ENCODE measurements at regions not wholly inside any gene's neighbourhood (a gene's known extent, or its start where the extent isn't known, plus 50 kb on each side); places are given as distances from the start of the nearest gene placed in this dataset.

GRCh38 chr13:71115301-71115700 lies 751.7 kb downstream of the DACH1 start:
- H3K36me3 ChIP-seq (ENCODE audit: insufficient read depth, low read length), result no peaks in the 10 kb centered on the region
- H3K27me3 ChIP-seq (ENCODE audit: insufficient read depth, low read depth, low read length), result no peaks in the 10 kb centered on the region
- no peak overlapping the region for H2AFZ ChIP-seq (ENCODE audit: low read depth, low read length)
- no peak for TF ChIP-seq REST (IDR thresholded peaks at IDR 0.05; ENCODE audit: borderline replicate concordance)
- TF ChIP-seq EP300 (conservative IDR thresholded peaks at IDR 0.05; ENCODE audit: poor library complexity, severe bottlenecking), result no peak
- TF ChIP-seq MXI1 (conservative IDR thresholded peaks at IDR 0.05; ENCODE audit: poor library complexity, severe bottlenecking), result no peak
- no peak for TF ChIP-seq POLR2AphosphoS5 (IDR thresholded peaks at IDR 0.05)
- TF ChIP-seq TAF1 (IDR thresholded peaks at IDR 0.05; ENCODE audit: low read depth), result no peak
- TF ChIP-seq SMC3 (conservative IDR thresholded peaks at IDR 0.05; ENCODE audit: poor library complexity), result no peak
- no peak for TF ChIP-seq RAD21 (conservative IDR thresholded peaks at IDR 0.05)
- no peak for TF ChIP-seq CTCF (IDR thresholded peaks at IDR 0.05; ENCODE audit: poor library complexity, severe bottlenecking)
- TF ChIP-seq EZH2 (IDR thresholded peaks at IDR 0.05; ENCODE audit: borderline replicate concordance, insufficient read depth, low read length, poor library complexity, severe bottlenecking), result no peak
- H4K20me1 ChIP-seq (ENCODE audit: insufficient read depth), result no peaks in the 10 kb centered on the region
- H3K4me2 ChIP-seq (ENCODE audit: low read length), result no peak overlapping the region
- H3F3A ChIP-seq (ENCODE audit: insufficient read depth, low read length, poor library complexity, severe bottlenecking), result no peaks in the 10 kb centered on the region
- no peak overlapping the region for H3K9ac ChIP-seq (ENCODE audit: low read length)
- no peaks in the 10 kb centered on the region for H3K79me2 ChIP-seq (replicated peaks; ENCODE audit: insufficient read depth, low read length)
- H3K27ac ChIP-seq (ENCODE audit: low read length), result no peak overlapping the region
- H3K9me3 ChIP-seq (ENCODE audit: low read length), result no peaks in the 10 kb centered on the region
- no peaks in the 10 kb centered on the region for H3K9me2 ChIP-seq (ENCODE audit: insufficient read depth, low read length)
- no peak overlapping the region for H3K4me3 ChIP-seq (ENCODE audit: low read length)

- H3K9ac ChIP-seq (ENCODE audit: low read length), result no peak overlapping the region
- H3K79me2 ChIP-seq (replicated peaks; ENCODE audit: insufficient read depth, low read length), result no peaks in the 10 kb centered on the region
Observed at GRCh38 chr13:71096421-71096820, 770.6 kb downstream of the DACH1 start.

More at GRCh38 chr13:71096421-71096820, 770.6 kb downstream of the DACH1 start:
- H3K27ac ChIP-seq (ENCODE audit: low read length), result no peak overlapping the region
- no peak for TF ChIP-seq SMC3 (conservative IDR thresholded peaks at IDR 0.05; ENCODE audit: poor library complexity)
- no peak for TF ChIP-seq EP300 (conservative IDR thresholded peaks at IDR 0.05; ENCODE audit: poor library complexity, severe bottlenecking)
- TF ChIP-seq RAD21 (conservative IDR thresholded peaks at IDR 0.05), result no peak
- TF ChIP-seq REST (IDR thresholded peaks at IDR 0.05; ENCODE audit: borderline replicate concordance), result no peak
- TF ChIP-seq EZH2 (IDR thresholded peaks at IDR 0.05; ENCODE audit: borderline replicate concordance, insufficient read depth, low read length, poor library complexity, severe bottlenecking), result no peak
- no peak for TF ChIP-seq TAF1 (IDR thresholded peaks at IDR 0.05; ENCODE audit: low read depth)
- TF ChIP-seq CTCF (IDR thresholded peaks at IDR 0.05; ENCODE audit: poor library complexity, severe bottlenecking), result no peak
- TF ChIP-seq MXI1 (conservative IDR thresholded peaks at IDR 0.05; ENCODE audit: poor library complexity, severe bottlenecking), result no peak
- no peak for TF ChIP-seq POLR2AphosphoS5 (IDR thresholded peaks at IDR 0.05)
- no peaks in the 10 kb centered on the region for H4K20me1 ChIP-seq (ENCODE audit: insufficient read depth)
- H3K36me3 ChIP-seq (ENCODE audit: insufficient read depth, low read length), result no peaks in the 10 kb centered on the region
- H3K4me2 ChIP-seq (ENCODE audit: low read length), result no peak overlapping the region
- no peaks in the 10 kb centered on the region for H3K9me2 ChIP-seq (ENCODE audit: insufficient read depth, low read length)
- no peak overlapping the region for H2AFZ ChIP-seq (ENCODE audit: low read depth, low read length)
- no peaks in the 10 kb centered on the region for H3F3A ChIP-seq (ENCODE audit: insufficient read depth, low read length, poor library complexity, severe bottlenecking)
- H3K9me3 ChIP-seq (ENCODE audit: low read length), result no peaks in the 10 kb centered on the region
- no peak overlapping the region for H3K4me3 ChIP-seq (ENCODE audit: low read length)
- no peaks in the 10 kb centered on the region for H3K27me3 ChIP-seq (ENCODE audit: insufficient read depth, low read depth, low read length)

Data from neural cell (in vitro differentiated cells).